T-helper 17 cell (primary cell): ENCODE measurements at regions not wholly inside any gene's neighbourhood (a gene's known extent, or its start where the extent isn't known, plus 50 kb on each side); places are given as distances from the start of the nearest gene placed in this dataset.
A peak's percentile ranks its signal among the peaks of the same experiment; 100 is the strongest.

Source experiments
- ATAC-seq: fragments of 150-1000 bp; cut with Tn5 transposase; 2 replicates; pipeline ENCODE4 v1.10.0; 2021; ENCODE audit warnings: mild to moderate bottlenecking, moderate library complexity
- DNase-seq, 3 donors: peaks; one replicate each; pipeline versions ENCODE4 v3.0.0 to v3.0.0-alpha.2; 2020 to 2021
- H3K9me3 ChIP-seq: one replicate; pipeline ENCODE4 v1.7.0; 2013; ENCODE audit warnings: low read length, mild to moderate bottlenecking; ENCODE audit not compliant: control insufficient read depth, poor library complexity, severe bottlenecking
- H3K27ac Mint-ChIP-seq: one replicate; pipeline ENCODE4 v1.8.0; 2022; ENCODE audit warnings: mild to moderate bottlenecking, moderate library complexity, mixed read lengths
- H3K27me3 Mint-ChIP-seq: one replicate; pipeline ENCODE4 v1.8.0; 2022; ENCODE audit warnings: mixed read lengths
- H3K36me3 Mint-ChIP-seq: one replicate; pipeline ENCODE4 v1.8.0; 2022; ENCODE audit warnings: low read depth, mixed read lengths
- H3K4me1 Mint-ChIP-seq: one replicate; pipeline ENCODE4 v1.8.0; 2022; ENCODE audit warnings: mild to moderate bottlenecking, mixed read lengths
- H3K4me3 Mint-ChIP-seq: one replicate; pipeline ENCODE4 v1.8.0; 2022; ENCODE audit warnings: mild to moderate bottlenecking, moderate library complexity, mixed read lengths

DNA sequence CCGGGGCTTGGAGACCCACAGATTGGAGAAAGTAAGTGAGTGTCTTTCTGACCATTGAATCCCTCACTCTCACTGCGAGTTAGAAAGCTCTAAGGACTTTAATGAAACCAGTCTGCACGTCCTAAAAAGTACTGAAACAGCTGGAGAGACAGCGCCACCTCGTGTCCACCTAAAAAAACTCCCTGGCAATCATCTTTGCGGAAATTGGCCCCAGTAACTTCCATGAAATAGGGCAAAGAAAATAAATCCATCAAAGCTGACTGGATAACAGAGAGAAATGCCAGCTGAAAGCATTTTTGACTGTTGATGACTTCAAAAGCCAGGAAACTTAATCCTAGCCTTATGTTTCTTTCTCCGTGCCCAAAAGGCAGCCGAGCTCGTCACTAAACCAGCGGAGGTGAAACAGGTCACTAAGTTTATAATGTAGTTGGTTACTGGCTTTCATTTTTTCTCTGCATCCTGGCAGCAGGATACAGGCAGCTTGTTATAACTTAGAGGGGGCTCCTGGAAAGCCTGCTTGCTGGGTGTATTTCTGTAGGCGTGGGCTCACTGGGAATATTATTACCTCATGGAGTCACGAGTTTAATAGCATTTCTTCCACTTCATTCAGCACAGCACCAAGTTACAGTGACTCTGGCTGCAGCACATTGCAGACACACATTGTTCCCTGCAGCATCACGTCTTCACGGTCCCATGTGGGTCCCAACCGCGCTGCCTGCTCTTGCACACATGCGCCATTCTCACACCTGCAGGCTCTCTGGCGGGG lies 266.5 kb downstream of the HRH4 start:
- DNase-seq = peak; percentile 23 to 34 (median 23)
- Mint-ChIP-seq H3K27ac (no peak overlapping the region), H3K4me1 (no peaks in the 10 kb centered on the region), H3K27me3 (peaks cover 45% of the 10 kb centered on the region), H3K4me3 (no peak overlapping the region), H3K36me3 (no peaks in the 10 kb centered on the region)
- H3K9me3 ChIP-seq = no peaks in the 10 kb centered on the region
- no peak for ATAC-seq

DNA sequence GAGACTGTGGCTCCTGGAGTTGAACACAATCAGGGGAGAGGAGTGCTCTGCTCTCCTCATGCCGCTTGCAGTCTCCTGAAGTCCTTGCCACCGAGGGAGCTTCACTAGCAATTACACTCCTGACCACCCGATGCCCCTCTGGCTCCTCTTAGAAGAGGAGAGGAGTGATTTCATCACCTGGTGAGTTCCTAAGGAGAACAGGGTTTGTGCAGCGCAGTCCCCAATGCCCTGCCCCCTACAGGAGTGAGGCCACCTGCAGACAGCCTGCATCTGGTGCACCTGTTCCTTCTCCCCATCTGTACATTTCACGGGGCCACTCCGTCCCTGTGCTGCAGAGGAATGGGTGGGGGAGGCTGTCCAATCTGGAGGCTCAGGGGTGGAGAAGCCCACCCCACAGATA lies 267.2 kb downstream of the HRH4 start:
- ATAC-seq = no peak
- H3K27me3 Mint-ChIP-seq = peaks cover 41% of the 10 kb centered on the region
- no peaks in the 10 kb centered on the region for H3K9me3 ChIP-seq
- DNase-seq = no peak
- no peak overlapping the region for H3K27ac Mint-ChIP-seq
- no peaks in the 10 kb centered on the region for H3K36me3 Mint-ChIP-seq
- no peaks in the 10 kb centered on the region for H3K4me1 Mint-ChIP-seq
- H3K4me3 Mint-ChIP-seq = no peak overlapping the region

DNA sequence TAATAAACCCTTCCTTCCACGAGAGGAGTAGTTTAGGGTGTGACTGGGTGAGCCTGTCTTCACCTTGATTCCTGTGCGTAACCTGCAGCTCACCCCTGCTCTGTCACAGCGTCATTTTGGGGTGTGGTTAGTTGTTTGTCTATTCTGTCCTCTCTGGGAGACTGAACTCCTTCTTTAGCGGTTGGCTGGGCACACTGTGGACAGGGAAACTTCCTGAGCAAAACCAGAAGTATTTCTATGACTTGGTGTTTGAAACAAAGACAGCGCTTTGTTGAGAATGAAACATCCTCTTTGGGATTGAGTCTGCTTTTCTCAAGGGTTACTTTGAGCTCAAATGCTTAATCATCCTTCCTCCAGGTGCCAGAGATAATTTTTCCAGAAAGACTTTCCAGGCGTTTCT lies 270.7 kb downstream of the HRH4 start:
- H3K27me3 Mint-ChIP-seq = peaks cover 29% of the 10 kb centered on the region
- no peaks in the 10 kb centered on the region for H3K4me1 Mint-ChIP-seq
- no peak for ATAC-seq

DNA sequence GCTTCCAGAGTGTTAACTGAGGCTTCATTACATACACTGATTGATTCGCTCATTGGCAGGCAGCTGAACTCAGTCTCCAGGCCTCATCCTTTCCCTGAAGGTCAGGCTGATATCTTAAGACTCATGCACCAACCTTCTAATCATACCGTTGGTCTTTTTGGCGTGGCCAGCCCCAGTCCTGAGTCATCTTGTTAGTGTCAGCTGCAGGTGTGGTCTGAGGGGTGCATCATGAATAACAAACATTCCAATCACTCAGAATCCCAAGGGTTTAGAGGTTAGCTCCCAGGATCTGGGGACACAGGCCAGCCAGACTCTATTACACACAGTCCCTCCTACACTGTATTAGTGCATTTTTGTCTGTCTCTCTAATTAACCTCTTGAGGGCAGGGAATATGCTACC lies 271.5 kb downstream of the HRH4 start:
- Mint-ChIP-seq H3K4me1 (no peaks in the 10 kb centered on the region), H3K36me3 (no peaks in the 10 kb centered on the region), H3K27ac (no peak overlapping the region), H3K4me3 (no peak overlapping the region), H3K27me3 (peaks cover 29% of the 10 kb centered on the region)
- DNase-seq (no peak), ATAC-seq (no peak)
- H3K9me3 ChIP-seq = no peaks in the 10 kb centered on the region

More for the DNA sequence above, 270.7 kb downstream of the HRH4 start:
- Mint-ChIP-seq H3K27ac (no peak overlapping the region), H3K4me3 (no peak overlapping the region), H3K36me3 (no peaks in the 10 kb centered on the region)
- DNase-seq = no peak
- no peaks in the 10 kb centered on the region for H3K9me3 ChIP-seq

DNA sequence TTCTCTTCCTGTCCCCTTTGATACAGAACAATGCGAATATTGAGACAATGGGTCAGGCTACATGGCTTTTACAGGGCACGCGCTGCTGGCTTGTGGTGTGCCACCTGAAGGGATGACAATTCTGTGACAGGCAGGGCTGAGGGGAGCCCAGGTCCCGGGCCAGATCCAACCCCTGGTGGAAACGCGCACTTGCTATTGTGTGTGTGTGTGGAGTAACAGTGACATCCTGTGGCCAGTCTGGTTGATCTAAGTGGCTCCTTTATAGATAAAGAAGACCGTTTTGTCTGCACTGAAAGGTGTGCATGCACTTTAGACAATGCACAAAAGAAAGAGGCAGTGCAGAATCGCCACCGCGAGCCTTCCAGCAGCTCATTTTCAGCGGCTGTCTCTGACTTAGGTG lies 273.6 kb downstream of the HRH4 start:
- H3K4me1 Mint-ChIP-seq = no peaks in the 10 kb centered on the region
- no peaks in the 10 kb centered on the region for H3K36me3 Mint-ChIP-seq
- no peak for DNase-seq
- no peak for ATAC-seq
- H3K27me3 Mint-ChIP-seq = peaks cover 15% of the 10 kb centered on the region
- H3K27ac Mint-ChIP-seq = no peak overlapping the region
- no peaks in the 10 kb centered on the region for H3K9me3 ChIP-seq
- no peak overlapping the region for H3K4me3 Mint-ChIP-seq

DNA sequence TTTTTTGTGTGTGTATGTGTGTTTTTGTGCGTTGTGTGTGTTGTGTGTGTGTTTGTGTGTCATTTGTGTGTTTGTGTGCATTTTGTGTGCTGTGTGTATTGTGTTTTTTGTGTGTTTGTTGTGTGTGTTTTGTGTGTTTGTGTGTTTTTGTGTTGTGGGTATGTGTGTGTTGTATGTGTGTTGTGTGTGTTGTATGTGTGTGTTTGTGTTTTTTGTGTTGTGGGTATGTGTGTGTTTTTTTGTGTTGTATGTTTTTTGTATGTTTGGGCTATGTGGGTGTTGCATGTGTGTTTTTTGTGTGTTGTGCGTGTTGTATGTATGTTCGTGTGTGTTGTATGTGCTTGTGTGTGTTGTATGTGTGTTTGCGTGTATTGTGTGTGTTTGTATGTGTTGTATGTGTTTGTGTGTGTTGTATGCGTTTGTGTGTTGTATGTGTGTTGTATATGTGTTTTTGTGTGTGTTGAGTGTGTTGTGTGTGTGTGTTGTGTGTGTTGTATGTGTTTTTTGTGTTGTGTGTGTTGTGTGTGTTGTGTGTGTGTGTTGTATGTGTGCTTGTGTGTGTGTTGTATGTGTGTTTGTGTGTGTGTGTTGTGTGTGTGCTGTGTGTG lies 275.3 kb downstream of the HRH4 start:
- Mint-ChIP-seq H3K4me3 (no peak overlapping the region), H3K27me3 (peaks cover 7% of the 10 kb centered on the region), H3K27ac (no peak overlapping the region), H3K36me3 (no peaks in the 10 kb centered on the region), H3K4me1 (no peaks in the 10 kb centered on the region)
- DNase-seq = no peak
- ATAC-seq = no peak
- H3K9me3 ChIP-seq = no peaks in the 10 kb centered on the region

DNA sequence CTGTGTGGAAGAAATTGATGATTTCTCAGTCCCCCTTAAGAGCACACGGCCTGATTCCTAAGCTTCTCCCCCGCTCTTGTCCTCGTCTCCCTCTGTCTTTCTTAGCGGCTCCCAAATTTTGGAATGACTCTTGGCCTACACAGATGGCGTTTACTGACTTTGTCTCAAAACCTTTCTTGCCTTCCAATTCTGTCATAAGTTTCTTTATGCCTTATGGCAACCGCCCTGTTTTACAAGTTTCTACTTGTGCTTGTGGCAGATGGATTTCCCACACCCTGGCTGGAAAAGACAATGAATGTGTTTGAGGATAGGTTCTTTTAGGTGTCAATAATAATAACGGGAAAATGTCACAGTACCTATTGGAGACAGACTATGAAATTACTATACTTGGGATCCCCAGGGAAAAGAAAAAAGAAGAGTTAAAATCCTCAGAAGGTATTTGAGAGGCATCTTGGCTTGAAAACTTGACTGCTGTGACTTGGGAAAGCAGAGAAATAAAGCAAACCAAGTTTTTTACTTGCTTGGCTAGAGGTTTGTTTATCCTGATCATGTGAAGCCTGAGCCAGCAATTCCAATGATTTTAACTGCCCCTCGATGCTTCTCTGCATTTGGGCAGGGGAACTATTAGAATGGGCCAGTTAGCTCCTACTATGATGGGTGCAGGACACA lies 276.4 kb downstream of the HRH4 start:
- no peaks in the 10 kb centered on the region for H3K9me3 ChIP-seq
- Mint-ChIP-seq H3K4me3 (no peak overlapping the region), H3K4me1 (no peaks in the 10 kb centered on the region), H3K27ac (no peak overlapping the region), H3K36me3 (no peaks in the 10 kb centered on the region), H3K27me3 (peaks cover 18% of the 10 kb centered on the region)
- DNase-seq (no peak), ATAC-seq (no peak)

DNA sequence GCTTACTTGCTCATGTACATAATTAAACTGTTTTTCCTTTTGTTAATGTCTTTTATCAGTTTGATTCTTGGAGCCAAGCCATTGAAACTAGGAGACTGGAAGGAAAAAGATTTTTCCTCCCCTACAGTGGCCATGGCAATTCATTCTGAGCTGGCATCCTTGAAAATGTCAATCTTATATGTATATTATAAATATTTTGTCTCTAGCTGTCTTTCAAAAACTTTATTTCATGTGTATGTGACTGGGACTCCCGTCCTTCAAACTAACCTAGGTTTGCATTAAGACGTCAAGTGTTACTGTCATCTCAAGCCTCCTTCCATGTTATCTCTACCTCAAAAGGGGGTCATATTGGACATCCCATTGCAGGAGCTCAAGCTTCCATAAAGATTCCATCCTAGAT lies 280.4 kb downstream of the HRH4 start:
- H3K9me3 ChIP-seq = no peaks in the 10 kb centered on the region
- no peak overlapping the region for H3K27ac Mint-ChIP-seq
- H3K4me3 Mint-ChIP-seq = no peak overlapping the region
- peaks cover 24% of the 10 kb centered on the region for H3K27me3 Mint-ChIP-seq
- no peaks in the 10 kb centered on the region for H3K36me3 Mint-ChIP-seq
- DNase-seq = no peak
- no peak for ATAC-seq
- no peaks in the 10 kb centered on the region for H3K4me1 Mint-ChIP-seq

DNA sequence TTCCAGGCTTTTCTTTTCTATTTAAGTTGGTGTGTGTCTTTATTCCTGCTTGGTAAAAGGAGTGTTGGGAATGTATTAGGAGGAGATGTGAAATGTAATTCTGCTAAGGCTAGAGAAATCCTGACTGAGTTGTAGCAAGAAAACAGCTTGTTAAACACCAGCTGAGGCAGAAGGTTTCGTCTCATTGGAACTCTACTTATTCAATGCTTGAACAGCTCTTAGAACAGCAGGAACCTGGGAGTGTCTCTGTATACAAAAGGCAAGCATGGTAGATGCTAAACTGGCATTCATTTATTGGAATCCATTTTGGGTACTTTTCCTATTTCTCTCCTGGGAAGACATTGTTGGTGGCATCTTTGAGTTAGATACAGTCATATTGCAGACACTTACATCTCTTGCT lies 280.9 kb downstream of the HRH4 start:
- H3K27ac Mint-ChIP-seq = no peak overlapping the region
- ATAC-seq (no peak), DNase-seq (no peak)
- H3K4me1 Mint-ChIP-seq = no peaks in the 10 kb centered on the region
- no peak overlapping the region for H3K4me3 Mint-ChIP-seq
- peaks cover 26% of the 10 kb centered on the region for H3K27me3 Mint-ChIP-seq
- H3K9me3 ChIP-seq = no peaks in the 10 kb centered on the region
- H3K36me3 Mint-ChIP-seq = no peaks in the 10 kb centered on the region

DNA sequence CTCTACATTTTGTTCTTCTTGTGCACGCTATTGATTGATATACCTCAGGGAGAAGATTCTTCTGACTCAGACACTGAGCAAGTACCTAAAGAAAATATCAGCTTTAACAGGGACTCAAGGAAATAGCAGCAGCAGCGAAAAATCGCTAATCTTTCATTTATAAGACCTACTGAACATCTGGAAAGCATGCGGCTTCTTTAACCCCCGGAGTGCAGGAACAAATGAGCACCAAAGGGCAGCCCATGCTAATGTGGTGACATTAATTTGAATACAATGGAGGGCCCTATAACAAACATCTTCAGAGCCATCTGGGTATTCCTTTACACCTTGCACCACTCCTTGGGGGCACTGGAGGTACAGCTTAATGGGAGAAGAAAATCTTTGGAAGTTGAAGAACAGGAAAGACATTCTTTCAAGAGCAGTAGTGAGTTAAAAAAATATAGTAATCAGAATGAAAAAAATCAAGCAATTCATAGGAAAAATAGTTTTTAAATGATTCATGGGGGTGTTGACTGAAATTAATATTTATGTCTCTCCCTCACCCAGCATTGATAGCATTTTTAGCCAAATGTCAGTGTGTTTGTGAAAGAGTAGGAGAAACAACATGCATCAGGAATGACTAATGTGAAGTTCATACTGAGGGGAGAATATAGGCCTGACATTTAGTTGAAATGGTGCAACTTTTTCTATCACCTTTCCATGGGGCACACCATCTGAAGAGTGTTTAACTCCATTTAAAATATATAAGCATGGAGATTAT lies 281.7 kb downstream of the HRH4 start:
- Mint-ChIP-seq H3K27me3 (peaks cover 33% of the 10 kb centered on the region), H3K27ac (no peak overlapping the region), H3K36me3 (no peaks in the 10 kb centered on the region), H3K4me3 (no peak overlapping the region), H3K4me1 (peaks cover 1% of the 10 kb centered on the region)
- no peaks in the 10 kb centered on the region for H3K9me3 ChIP-seq
- DNase-seq (no peak), ATAC-seq (no peak)

DNA sequence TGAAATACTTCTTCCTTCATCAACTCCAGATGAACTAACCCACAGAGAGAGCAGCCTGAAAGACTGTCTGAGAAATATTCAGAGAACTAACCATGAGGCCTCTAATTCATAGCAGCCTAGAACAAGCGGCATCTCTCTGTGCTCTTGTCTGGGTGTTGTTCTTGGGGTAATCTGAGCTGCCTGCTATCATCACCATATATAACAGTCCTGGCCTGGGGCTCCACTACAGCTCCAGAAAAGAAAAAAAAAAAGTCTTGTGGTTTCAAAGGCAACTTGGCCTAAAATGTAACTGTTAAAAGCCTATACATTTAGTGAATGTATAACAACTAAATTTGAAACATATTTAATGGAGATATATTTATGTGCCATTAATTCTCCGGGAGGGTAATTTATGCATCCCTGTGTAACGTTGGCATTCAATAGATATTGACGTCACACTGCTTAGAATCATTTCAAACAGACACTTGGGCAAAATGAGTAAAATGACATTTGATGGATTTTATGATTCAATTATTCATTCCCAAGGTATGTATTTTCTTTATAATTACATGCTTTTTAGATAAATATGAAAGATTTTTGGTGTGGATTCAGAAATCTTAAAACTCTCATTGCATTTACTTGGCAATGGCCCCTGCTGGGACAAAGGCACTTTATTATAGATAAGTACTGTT lies 294.3 kb downstream of the HRH4 start:
- Mint-ChIP-seq H3K4me3 (no peak overlapping the region), H3K27me3 (peaks cover 30% of the 10 kb centered on the region), H3K27ac (no peak overlapping the region), H3K36me3 (no peaks in the 10 kb centered on the region), H3K4me1 (no peaks in the 10 kb centered on the region)
- DNase-seq (no peak), ATAC-seq (no peak)
- H3K9me3 ChIP-seq = no peaks in the 10 kb centered on the region

DNA sequence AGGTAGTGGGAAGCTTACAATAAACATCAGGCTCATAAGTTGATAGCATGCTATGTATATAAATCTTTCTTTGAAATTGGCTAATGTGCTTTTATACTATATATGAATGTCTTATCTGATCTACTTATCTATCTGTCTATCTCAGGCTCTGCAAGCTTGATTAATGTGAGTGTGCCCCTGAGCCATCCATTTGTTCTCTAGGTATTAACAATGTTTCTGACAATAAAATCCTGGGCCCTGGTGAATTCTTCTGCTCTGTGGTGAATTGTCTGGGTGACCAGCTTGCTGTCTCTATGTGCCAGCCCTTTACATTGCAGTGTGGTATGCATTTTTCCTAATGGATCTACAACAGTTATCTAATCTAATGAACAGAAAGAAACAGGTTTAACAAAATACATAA lies 295.9 kb downstream of the HRH4 start:
- Mint-ChIP-seq H3K27ac (no peak overlapping the region), H3K36me3 (no peaks in the 10 kb centered on the region), H3K4me3 (no peak overlapping the region), H3K4me1 (no peaks in the 10 kb centered on the region), H3K27me3 (peaks cover 18% of the 10 kb centered on the region)
- H3K9me3 ChIP-seq = no peaks in the 10 kb centered on the region
- DNase-seq (no peak), ATAC-seq (no peak)

DNA sequence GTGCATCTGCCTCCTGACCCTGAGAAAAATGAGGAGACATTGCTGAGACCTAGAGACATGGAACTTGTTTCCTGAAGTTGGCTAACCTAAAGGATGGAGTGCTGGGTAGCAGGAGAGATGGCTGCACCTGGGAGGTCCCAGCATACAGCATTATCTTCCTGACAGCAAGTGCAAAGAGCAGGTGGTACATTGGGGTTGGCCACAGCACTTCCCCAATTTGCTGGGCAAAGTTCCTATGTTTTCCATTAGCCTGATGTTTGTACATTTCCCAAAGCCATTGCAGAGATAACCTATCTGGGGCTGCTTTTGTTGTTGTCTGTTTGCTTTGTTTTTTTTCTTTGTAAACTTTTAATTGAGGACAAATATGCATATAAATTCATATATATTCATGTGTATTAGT lies 296.7 kb downstream of the HRH4 start:
- no peak overlapping the region for H3K27ac Mint-ChIP-seq
- DNase-seq (no peak), ATAC-seq (no peak)

More for the DNA sequence above, 296.7 kb downstream of the HRH4 start:
- Mint-ChIP-seq H3K4me1 (no peaks in the 10 kb centered on the region), H3K4me3 (no peak overlapping the region), H3K27me3 (peaks cover 17% of the 10 kb centered on the region), H3K36me3 (no peaks in the 10 kb centered on the region)
- H3K9me3 ChIP-seq = no peaks in the 10 kb centered on the region
